Duodenal mucosa (tissue), 2 donors: ENCODE measurements at regions not wholly inside any gene's neighbourhood (a gene's known extent, or its start where the extent isn't known, plus 50 kb on each side); places are given as distances from the start of the nearest gene placed in this dataset.
"Not testable (repeated sequence)": the region's sequence is repeated elsewhere in the genome, so short reads cannot be mapped to it uniquely, and the experiment has no call there.

ENCODE experiments used
- H3K27ac ChIP-seq: one replicate; pipeline ENCODE4 v1.7.0; 2013; ENCODE audit warnings: low read depth, low read length
- H3K27me3 ChIP-seq, 2 donors: one replicate each; pipeline ENCODE4 v1.7.0; 2013; ENCODE audit warnings: low read length in 2 of 2, control low read depth in 1 of 2; ENCODE audit not compliant: insufficient read depth in 2 of 2, control insufficient read depth in 1 of 2
- H3K36me3 ChIP-seq, 2 donors: one replicate each; pipeline ENCODE4 v1.7.0; 2013; ENCODE audit warnings: low read length in 2 of 2, control low read depth in 1 of 2; ENCODE audit not compliant: insufficient read depth in 2 of 2, control insufficient read depth in 1 of 2
- H3K4me1 ChIP-seq, 2 donors: one replicate each; pipeline ENCODE4 v1.7.0; 2013; ENCODE audit warnings: low read length in 2 of 2, control low read depth in 1 of 2; ENCODE audit not compliant: insufficient read depth in 2 of 2, control insufficient read depth in 1 of 2
- H3K4me3 ChIP-seq, 2 donors: one replicate each; pipeline ENCODE4 v1.7.0; 2013; ENCODE audit warnings: low read length in 2 of 2, low read depth in 1 of 2
- H3K9ac ChIP-seq, 2 donors: one replicate each; pipeline ENCODE4 v1.7.0; 2013; ENCODE audit warnings: low read length in 2 of 2, low read depth in 1 of 2
- H3K9me3 ChIP-seq, 2 donors: one replicate each; pipeline ENCODE4 v1.7.0; 2013; ENCODE audit warnings: low read length in 2 of 2, control low read depth in 1 of 2; ENCODE audit not compliant: control insufficient read depth in 1 of 2

DNA sequence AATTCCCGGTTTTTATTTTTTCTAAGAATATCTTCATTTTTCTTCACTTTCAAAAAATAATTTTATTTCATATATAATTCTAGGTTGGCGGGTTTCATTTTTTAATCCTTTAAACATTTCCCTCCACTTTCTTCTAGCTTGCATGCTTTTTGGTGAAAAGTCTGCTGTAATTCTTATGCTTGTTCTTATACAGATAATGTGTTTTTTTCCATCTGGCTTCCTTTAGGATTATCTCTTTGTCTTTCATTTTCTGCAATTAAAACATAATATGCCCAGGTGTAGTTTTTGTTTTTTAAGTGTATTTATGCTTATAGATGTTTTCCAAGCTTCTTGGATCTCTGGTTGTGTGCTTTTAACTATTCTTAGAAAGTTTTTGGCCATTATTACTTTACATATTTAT lies 341.3 kb upstream of the SEMA3C start:
- Histone ChIP-seq H3K4me3 (no peak overlapping the region), H3K27ac (no peak overlapping the region), H3K36me3 (no peaks in the 10 kb centered on the region), H3K9ac (no peak overlapping the region), H3K4me1 (no peaks in the 10 kb centered on the region), H3K27me3 (no peaks in the 10 kb centered on the region), H3K9me3 (peaks cover 4 to 10% of the 10 kb centered on the region in 2 donors)

DNA sequence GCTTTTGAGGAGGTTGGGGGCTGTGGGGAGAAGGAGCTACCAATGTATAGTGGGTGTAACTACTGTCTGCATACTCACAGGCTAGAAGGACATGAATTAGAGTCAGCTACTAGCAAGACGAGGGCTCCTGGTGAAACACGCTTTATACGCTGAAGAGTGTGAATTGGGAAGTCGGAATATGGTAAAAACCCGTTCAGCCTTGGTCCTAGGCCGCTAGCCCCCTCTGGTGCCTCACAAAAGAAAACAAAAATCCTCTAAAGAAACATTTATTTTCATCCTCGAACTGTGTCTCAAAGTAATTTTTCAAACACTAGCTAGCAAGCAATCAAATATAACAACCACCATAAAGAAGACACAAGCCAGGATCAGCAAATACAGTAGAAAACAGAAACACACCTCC lies 338.1 kb upstream of the SEMA3C start:
- H3K9me3 ChIP-seq: peaks cover 0 to 10% of the 10 kb centered on the region in 2 donors
- H3K9ac ChIP-seq: no peak overlapping the region
- H3K36me3 ChIP-seq: no peaks in the 10 kb centered on the region
- H3K4me3 ChIP-seq: no peak overlapping the region
- no peaks in the 10 kb centered on the region for H3K4me1 ChIP-seq
- H3K27ac ChIP-seq: no peak overlapping the region
- no peaks in the 10 kb centered on the region for H3K27me3 ChIP-seq

DNA sequence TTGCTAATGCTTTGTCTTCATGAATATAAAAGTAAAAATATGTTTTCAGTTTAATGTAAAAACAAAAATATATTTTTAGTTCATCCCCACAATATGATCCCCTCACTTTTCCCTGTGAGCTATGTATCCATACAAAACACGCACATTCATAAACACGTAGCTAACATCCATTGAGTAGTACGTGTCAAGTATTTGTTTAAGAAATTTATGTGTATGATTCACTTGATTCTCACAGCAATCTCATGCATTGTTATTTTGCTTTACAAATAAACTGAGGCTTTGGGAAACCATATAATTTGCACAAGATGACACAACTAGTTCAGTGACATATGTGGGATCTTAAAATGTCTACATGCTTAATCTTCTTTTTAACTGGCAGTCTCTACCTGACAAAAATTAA lies 329.6 kb upstream of the SEMA3C start:
- no peak overlapping the region for H3K4me3 ChIP-seq
- no peaks in the 10 kb centered on the region for H3K36me3 ChIP-seq
- no peaks in the 10 kb centered on the region for H3K4me1 ChIP-seq
- H3K27me3 ChIP-seq: no peaks in the 10 kb centered on the region
- no peak overlapping the region for H3K27ac ChIP-seq
- no peaks in the 10 kb centered on the region for H3K9me3 ChIP-seq
- no peak overlapping the region for H3K9ac ChIP-seq

DNA sequence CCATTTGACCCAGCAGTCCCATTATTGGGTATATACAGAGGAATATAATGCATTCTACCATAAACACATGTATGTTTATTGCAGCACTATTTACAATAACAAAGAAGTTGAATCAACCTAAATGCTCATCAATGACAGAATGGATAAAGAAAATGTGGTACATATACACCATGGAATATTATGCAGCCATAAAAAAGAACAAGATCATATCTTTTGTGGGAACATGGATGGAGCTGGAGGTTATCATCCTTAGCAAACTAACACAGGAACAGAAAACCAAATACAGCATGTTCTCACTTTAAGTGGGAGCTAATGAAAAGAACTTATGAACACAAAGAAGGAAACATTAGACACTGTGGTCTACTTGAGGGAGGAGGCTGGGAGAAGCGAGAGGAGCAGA lies 328.5 kb upstream of the SEMA3C start:
- not testable (repeated sequence) for H3K27ac ChIP-seq, H3K27me3 ChIP-seq, H3K36me3 ChIP-seq, H3K9me3 ChIP-seq, H3K9ac ChIP-seq, H3K4me1 ChIP-seq, H3K4me3 ChIP-seq

DNA sequence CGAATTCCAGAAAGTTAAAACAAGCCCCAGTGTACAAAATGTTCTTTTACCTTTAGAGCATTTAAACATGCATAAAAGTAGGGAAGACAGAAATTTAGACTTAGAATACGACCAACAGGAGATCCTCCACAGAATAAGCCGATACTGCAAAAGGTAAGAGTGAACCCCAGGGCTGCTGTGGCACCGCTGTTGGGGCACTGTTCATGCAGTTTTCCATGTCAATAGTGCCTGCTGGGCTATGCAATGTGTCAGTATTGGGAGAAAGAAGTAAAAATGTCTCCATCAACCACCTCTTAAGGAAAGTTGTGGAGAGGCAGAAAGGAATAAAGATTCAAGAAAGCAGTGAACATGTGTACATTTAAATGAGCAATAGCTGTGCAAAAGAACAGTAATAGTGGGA lies 326.5 kb upstream of the SEMA3C start:
- no peaks in the 10 kb centered on the region for H3K4me1 ChIP-seq
- no peaks in the 10 kb centered on the region for H3K9me3 ChIP-seq
- no peaks in the 10 kb centered on the region for H3K27me3 ChIP-seq
- H3K27ac ChIP-seq: no peak overlapping the region
- no peak overlapping the region for H3K4me3 ChIP-seq
- H3K36me3 ChIP-seq: no peaks in the 10 kb centered on the region
- H3K9ac ChIP-seq: no peak overlapping the region

DNA sequence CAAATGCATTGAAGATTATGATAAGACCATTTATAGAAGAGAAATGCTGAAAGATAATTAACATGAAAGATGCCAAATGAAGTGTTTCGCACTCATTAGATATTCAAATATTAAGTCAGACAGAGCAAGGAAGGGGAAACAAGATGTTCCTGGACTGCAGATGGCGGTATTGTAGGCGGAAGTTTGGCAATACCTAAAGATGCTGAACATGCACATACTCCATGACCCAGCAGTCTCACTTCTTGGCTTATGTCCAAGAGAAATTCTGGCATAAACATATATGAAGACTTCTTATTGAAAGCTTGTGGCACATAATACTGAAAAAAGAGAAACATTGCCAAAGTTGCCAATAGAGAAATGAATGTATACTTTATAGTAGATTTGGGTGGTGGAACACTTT lies 325.4 kb upstream of the SEMA3C start:
- no peaks in the 10 kb centered on the region for H3K9me3 ChIP-seq
- H3K27me3 ChIP-seq: no peaks in the 10 kb centered on the region
- H3K36me3 ChIP-seq: no peaks in the 10 kb centered on the region
- H3K4me1 ChIP-seq: no peaks in the 10 kb centered on the region
- H3K9ac ChIP-seq: no peak overlapping the region
- no peak overlapping the region for H3K4me3 ChIP-seq
- no peak overlapping the region for H3K27ac ChIP-seq

DNA sequence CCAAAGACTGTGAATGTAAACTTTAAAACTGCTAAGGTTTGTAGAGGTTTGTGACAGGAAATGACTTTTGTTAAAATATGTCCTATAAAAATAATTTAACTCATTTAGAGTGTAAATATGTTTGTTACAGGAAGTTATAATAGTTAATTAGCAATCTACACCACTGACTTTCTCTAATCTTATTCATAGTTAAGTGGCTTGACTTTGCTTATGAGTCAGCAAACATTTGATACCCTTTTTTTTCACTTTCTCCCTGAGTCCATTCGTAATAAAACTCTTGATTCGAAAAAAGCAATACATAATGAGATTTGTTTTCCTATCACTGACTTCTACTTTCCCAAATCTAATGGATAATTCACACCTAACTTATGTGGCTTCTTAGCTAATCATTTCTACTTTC lies 317.7 kb upstream of the SEMA3C start:
- Histone ChIP-seq H3K9me3 (no peaks in the 10 kb centered on the region), H3K9ac (no peak overlapping the region), H3K36me3 (no peaks in the 10 kb centered on the region), H3K4me3 (no peak overlapping the region), H3K27me3 (no peaks in the 10 kb centered on the region), H3K27ac (no peak overlapping the region), H3K4me1 (peaks cover 0 to 5% of the 10 kb centered on the region in 2 donors)

DNA sequence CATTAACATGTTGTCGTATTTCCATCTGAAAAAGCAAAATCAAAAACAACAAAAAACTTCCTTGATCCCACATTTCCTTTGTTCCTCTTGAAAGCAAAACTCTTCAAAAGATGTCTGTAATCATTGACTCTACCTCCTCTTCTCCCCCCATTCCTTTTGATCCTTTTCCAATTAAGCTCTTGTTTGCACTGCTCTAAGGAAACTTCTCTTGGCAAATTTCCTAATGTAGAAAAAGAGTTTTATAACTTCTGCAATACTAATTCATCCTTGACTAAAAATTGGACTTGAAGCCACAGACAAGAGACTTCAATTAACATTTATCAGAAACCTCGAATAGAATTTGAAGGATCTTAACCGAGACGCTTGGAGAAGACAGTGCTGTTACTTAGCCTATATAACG lies 317.1 kb upstream of the SEMA3C start:
- H3K9ac ChIP-seq: no peak overlapping the region
- no peak overlapping the region for H3K27ac ChIP-seq
- peaks cover 0 to 5% of the 10 kb centered on the region in 2 donors for H3K4me1 ChIP-seq
- H3K4me3 ChIP-seq: no peak overlapping the region
- H3K36me3 ChIP-seq: no peaks in the 10 kb centered on the region
- no peaks in the 10 kb centered on the region for H3K27me3 ChIP-seq
- no peaks in the 10 kb centered on the region for H3K9me3 ChIP-seq

DNA sequence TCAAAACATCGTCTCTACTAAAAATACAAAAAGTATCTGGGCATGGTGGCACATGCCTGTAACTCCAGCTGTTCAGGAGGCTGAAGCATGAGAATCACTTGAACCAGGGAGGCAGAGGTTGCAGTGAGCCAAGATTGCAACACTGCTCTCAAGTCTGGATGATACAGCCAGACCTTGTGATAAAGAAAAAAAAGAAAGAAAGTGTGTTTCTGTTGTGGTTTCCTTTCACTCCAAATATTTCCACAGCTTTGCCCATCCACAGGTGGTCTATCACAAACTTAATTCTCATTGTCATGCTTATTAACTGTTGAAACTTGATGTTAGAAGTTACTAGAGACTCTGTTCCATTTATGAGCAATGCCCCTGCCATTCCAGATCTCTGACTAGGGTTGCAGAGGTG lies 316.0 kb upstream of the SEMA3C start:
- peaks cover 0 to 5% of the 10 kb centered on the region in 2 donors for H3K4me1 ChIP-seq

DNA sequence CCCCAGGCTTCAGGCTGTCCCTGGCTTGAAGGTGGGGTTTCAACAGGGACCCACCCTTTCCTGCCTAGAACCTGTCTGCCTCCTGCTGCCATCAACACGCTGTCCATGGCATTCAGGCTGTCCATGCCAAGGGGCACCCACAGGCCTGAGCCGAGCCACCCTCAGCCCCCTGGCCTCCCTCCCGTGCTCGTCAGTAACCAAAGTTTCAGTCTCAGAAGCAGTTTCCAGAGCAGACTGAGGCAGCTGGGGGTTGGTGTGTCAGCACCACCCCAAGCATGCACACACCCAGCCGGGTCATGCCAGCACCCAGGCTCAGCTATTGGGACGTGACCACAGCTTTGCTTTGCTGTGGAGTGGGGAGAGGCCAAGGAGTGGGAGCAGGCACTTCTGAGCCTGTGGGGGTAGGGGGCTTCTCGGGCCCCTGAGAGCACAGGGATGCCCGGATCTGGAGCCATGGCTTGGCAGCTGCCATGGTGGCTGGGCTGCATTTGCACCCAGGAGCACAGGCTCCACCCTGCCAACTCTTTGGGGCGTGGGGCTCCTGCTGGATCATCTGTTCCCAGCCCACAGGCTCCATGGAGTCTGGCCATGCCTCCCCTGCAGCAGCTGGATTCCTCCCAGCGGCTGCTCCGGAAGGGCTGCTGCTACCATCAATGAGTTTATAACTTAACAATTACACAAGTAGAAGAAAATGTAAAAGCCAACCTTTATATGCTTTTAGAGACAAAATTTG lies 314.5 kb upstream of the SEMA3C start:
- Histone ChIP-seq H3K4me3 (no peak overlapping the region), H3K27ac (no peak overlapping the region), H3K27me3 (no peaks in the 10 kb centered on the region), H3K9me3 (no peaks in the 10 kb centered on the region), H3K9ac (no peak overlapping the region), H3K4me1 (peaks cover 0 to 5% of the 10 kb centered on the region in 2 donors), H3K36me3 (no peaks in the 10 kb centered on the region)

More for the DNA sequence above, 316.0 kb upstream of the SEMA3C start:
- no peak overlapping the region for H3K4me3 ChIP-seq
- H3K9ac ChIP-seq: no peak overlapping the region
- no peaks in the 10 kb centered on the region for H3K36me3 ChIP-seq
- H3K27ac ChIP-seq: no peak overlapping the region
- no peaks in the 10 kb centered on the region for H3K9me3 ChIP-seq
- H3K27me3 ChIP-seq: no peaks in the 10 kb centered on the region
